SK-N-MC (cell line): ENCODE measurements at regions not wholly inside any gene's neighbourhood (a gene's known extent, or its start where the extent isn't known, plus 50 kb on each side); places are given as distances from the start of the nearest gene placed in this dataset.

Source experiments
- EZH2 ChIP-seq: fragments of 200-600 bp; sonication (generic); IDR thresholded peaks from one replicate; pipeline ENCODE4 v1.6.1; 2017; ENCODE audit warnings: antibody characterized with exemption
- FOXP2 ChIP-seq: optimal IDR thresholded peaks from 2 replicates; pipeline ENCODE3; 2011; ENCODE audit warnings: mild to moderate bottlenecking, moderate library complexity; ENCODE audit not compliant: insufficient read depth; ENCODE audit errors: extremely low read length, control extremely low read depth
- POLR2AphosphoS5 ChIP-seq: IDR thresholded peaks from 2 replicates; pipeline ENCODE4 v1.6.1; 2012; ENCODE audit warnings: mild to moderate bottlenecking, low read depth, low read length, borderline replicate concordance

- TF ChIP-seq POLR2AphosphoS5 (no peak), EZH2 (no peak), FOXP2 (no peak)
These were observed 88.5 kb upstream of the PTCHD4 start for GRCh38 chr6:48199499-48199898.
